ENCODE measurements at regions not wholly inside any gene's neighbourhood (a gene's known extent, or its start where the extent isn't known, plus 50 kb on each side); places are given as distances from the start of the nearest gene placed in this dataset.
A peak's percentile ranks its signal among the peaks of the same experiment; 100 is the strongest.

GRCh38 chr1:60895252-60895651 lies 187.1 kb upstream of the NFIA start:
- no peak overlapping the region for H2BK5ac ChIP-seq (ENCODE audit: low read depth, low read length)
- no peak overlapping the region for H3K4me3 ChIP-seq (ENCODE audit: extremely low read depth in 1 of 4, insufficient read depth in 2 of 4, low read depth in 3 of 4, low read length in 4 of 4)
- no peaks in the 10 kb centered on the region for H4K20me1 ChIP-seq (replicated peaks in 1 of 2; ENCODE audit: control insufficient read depth in 1 of 2, insufficient read depth in 2 of 2, low read length in 2 of 2)
- H2BK20ac ChIP-seq (ENCODE audit: low read length), result no peak overlapping the region
- H4K5ac ChIP-seq (ENCODE audit: insufficient read length, low read depth, low read length), result no peak overlapping the region
- no peak overlapping the region for H2BK120ac ChIP-seq (replicated peaks; ENCODE audit: low read depth, low read length)
- no peaks in the 10 kb centered on the region for H3K23me2 ChIP-seq (ENCODE audit: low read depth, low read length)
- POLR2A ChIA-PET (ENCODE audit: partially characterized antibody), result interaction anchor here (0.6 kb wide), 1 partner anchor 833 kb away, joined by 3 read pairs; no protein-coding TSS in a partner anchor
- peaks cover 0 to 16% (median 9%) of the 10 kb centered on the region in 4 experiments; a peak in 4 of 7 replicates for H3K4me1 ChIP-seq (replicated peaks in 1 of 4; ENCODE audit: control insufficient read depth in 3 of 4, insufficient read depth in 4 of 4, low read length in 3 of 4)
- H4K8ac ChIP-seq (ENCODE audit: extremely low read depth, insufficient read depth, low read length), result no peak overlapping the region
- H2AFZ ChIP-seq (ENCODE audit: low read length), result no peak overlapping the region; the same call in 1 of the 2 replicates
- H3K18ac ChIP-seq (ENCODE audit: extremely low read depth, low read length), result 0 out of 2 replicates have a peak overlapping the region, but pooled peaks have one; percentile 51
- no peak overlapping the region for H3K56ac ChIP-seq (replicated peaks; ENCODE audit: insufficient read length, low read depth, low read length)
- H2BK12ac ChIP-seq (ENCODE audit: low read depth, low read length), result no peak overlapping the region
- H3K14ac ChIP-seq (ENCODE audit: insufficient read length), result no peak overlapping the region
- no peaks in the 10 kb centered on the region for H3K27me3 ChIP-seq (replicated peaks in 1 of 4; ENCODE audit: control insufficient read depth in 3 of 4, extremely low read depth in 1 of 4, insufficient read depth in 3 of 4, low read length in 3 of 4)
- no peak overlapping the region for H3K4ac ChIP-seq (replicated peaks; ENCODE audit: insufficient read length, low read depth, low read length)
- H3K79me1 ChIP-seq (ENCODE audit: low read depth, low read length), result no peaks in the 10 kb centered on the region
- DNase-seq (ENCODE audit: low read depth in 1 of 2, low spot score in 2 of 2), result no peak
- 79% methylated on average over 6 of the region's 6 CpGs; no CpG with 5 or more reads in 1 of the 2 experiments for WGBS, 2 experiments (ENCODE audit: extremely low coverage in 1 of 2, insufficient coverage in 1 of 2, insufficient read length in 1 of 2, insufficient replicate concordance in 2 of 2, low coverage in 1 of 2, low lambda C conversion rate in 2 of 2, missing lambda C conversion rate in 1 of 2)
- CTCF ChIA-PET (ENCODE audit: partially characterized antibody), result interaction anchor here (0.8 to 1.3 kb wide), 2 partner anchors 155 to 244 kb away, joined by 3 read pairs; no protein-coding TSS in a partner anchor
- no peak overlapping the region for H3K4me2 ChIP-seq (ENCODE audit: insufficient read depth in 1 of 2, low read depth in 2 of 2, low read length in 2 of 2)
- no peaks in the 10 kb centered on the region for H3K9me3 ChIP-seq (ENCODE audit: insufficient read depth in 2 of 2, low read depth in 1 of 2, low read length in 1 of 2)
- no peak overlapping the region for H3K27ac ChIP-seq (ENCODE audit: low read depth, low read length)
- H3K79me2 ChIP-seq (ENCODE audit: control insufficient read depth in 1 of 2, insufficient read depth in 2 of 2, low read length in 2 of 2), result no peaks in the 10 kb centered on the region
- FAIRE-seq, result peak; percentile 13
- no peak overlapping the region for H2BK15ac ChIP-seq (ENCODE audit: low read length)
- H3K9ac ChIP-seq (replicated peaks in 1 of 4; ENCODE audit: extremely low read depth in 1 of 4, low read depth in 3 of 4, low read length in 3 of 4), result no peak overlapping the region
- no peaks in the 10 kb centered on the region for H3K36me3 ChIP-seq (ENCODE audit: control insufficient read depth in 2 of 4, insufficient read depth in 4 of 4, low read length in 3 of 4)
- no peak overlapping the region for H3K23ac ChIP-seq (ENCODE audit: insufficient read length)
- no peak overlapping the region for H4K91ac ChIP-seq (replicated peaks; ENCODE audit: insufficient read length, low read length)
- no peak overlapping the region for H2AK5ac ChIP-seq (ENCODE audit: low read depth, low read length)
- no peak for TF ChIP-seq CBX5 (IDR thresholded peaks at IDR 0.05; ENCODE audit: low read depth, low read length)
- no peak for TF ChIP-seq RFX5 (IDR thresholded peaks at IDR 0.05; ENCODE audit: borderline replicate concordance, low read depth, low read length)
- no peak for TF ChIP-seq CTCF (IDR thresholded peaks at IDR 0.05; ENCODE audit: control extremely low read depth in 1 of 3, insufficient read depth in 1 of 3, low read depth in 1 of 3, low read length in 3 of 3)
- no peak for TF ChIP-seq KDM5A (IDR thresholded peaks at IDR 0.05; ENCODE audit: low read length)
- TF ChIP-seq SAP30 (IDR thresholded peaks at IDR 0.05; ENCODE audit: insufficient read depth, insufficient replicate concordance, low read length), result no peak
- no peak for TF ChIP-seq YY1 (IDR thresholded peaks at IDR 0.05; ENCODE audit: low read depth, low read length)
- no peak for TF ChIP-seq JUN (IDR thresholded peaks at IDR 0.05; ENCODE audit: low read depth, low read length)
- TF ChIP-seq GABPA (IDR thresholded peaks at IDR 0.05; ENCODE audit: borderline replicate concordance, insufficient read depth, low read length), result no peak
- TF ChIP-seq ATF2 (IDR thresholded peaks at IDR 0.05; ENCODE audit: low read length), result no peak
